H1 (cell line): ENCODE measurements at regions not wholly inside any gene's neighbourhood (a gene's known extent, or its start where the extent isn't known, plus 50 kb on each side); places are given as distances from the start of the nearest gene placed in this dataset.

Source experiments
- CTCF ChIA-PET: fragments of 300-600 bp; sonication (Branson Sonifier 250); formaldehyde crosslinking; loops from one replicate; lab custom pipeline; 2021; ENCODE audit not compliant: partially characterized antibody; lab: Charles Lee
- POLR2A ChIA-PET: fragments of 300-600 bp; sonication (Branson Sonifier 250); formaldehyde crosslinking; loops from one replicate; lab custom pipeline; 2021; ENCODE audit warnings: inconsistent platforms; ENCODE audit not compliant: partially characterized antibody; lab: Charles Lee
- DNase-seq, 2 experiments: peaks; one replicate each; pipeline versions ENCODE4 v3.0.0 to v3.0.0-alpha.2; 2010 to 2022; ENCODE audit warnings: low spot score in 2 of 2, low read depth in 1 of 2, mixed read lengths in 1 of 2
- FAIRE-seq: peaks from 2 replicates; lab custom pipeline; 2011; peaks lifted over from hg19 to GRCh38; lab: Jason Lieb, UNC
- H2AFZ ChIP-seq: 2 replicates; pipeline ENCODE4 v1.8.1; 2012; ENCODE audit warnings: low read length, inconsistent platforms
- H2AK5ac ChIP-seq: 2 replicates; pipeline ENCODE4 v1.6.1; 2013; ENCODE audit warnings: low read depth, low read length
- H2BK120ac ChIP-seq: replicated peaks from 2 replicates; pipeline ENCODE3; 2013; ENCODE audit warnings: low read depth, low read length, inconsistent platforms
- H2BK12ac ChIP-seq: 2 replicates; pipeline ENCODE4 v1.6.1; 2013; ENCODE audit warnings: low read depth, low read length
- H2BK15ac ChIP-seq: 2 replicates; pipeline ENCODE4 v1.6.1; 2013; ENCODE audit warnings: low read length
- H2BK20ac ChIP-seq: 2 replicates; pipeline ENCODE4 v1.6.1; 2013; ENCODE audit warnings: low read length
- H2BK5ac ChIP-seq: 2 replicates; pipeline ENCODE4 v1.6.1; 2013; ENCODE audit warnings: low read depth, low read length
- H3K14ac ChIP-seq: 2 replicates; pipeline ENCODE4 v1.6.1; 2013; ENCODE audit warnings: inconsistent platforms; ENCODE audit not compliant: insufficient read length
- H3K18ac ChIP-seq: 2 replicates; pipeline ENCODE4 v1.6.1; 2013; ENCODE audit warnings: low read length; ENCODE audit errors: extremely low read depth
- H3K23ac ChIP-seq: 2 replicates; pipeline ENCODE4 v1.6.1; 2013; ENCODE audit warnings: inconsistent platforms; ENCODE audit not compliant: insufficient read length
- H3K23me2 ChIP-seq: 2 replicates; pipeline ENCODE4 v1.6.1; 2013; ENCODE audit warnings: low read depth, low read length
- H3K27ac ChIP-seq: 2 replicates; pipeline ENCODE4 v1.6.1; 2011; ENCODE audit warnings: low read depth, low read length, inconsistent platforms
- H3K27me3 ChIP-seq, 4 experiments: replicated peaks in 1 of 4; 1 replicate in 1 of 4; 2 replicates in 3 of 4; pipeline versions ENCODE4 v1.6.1 to v1.8.1; 2011 to 2013; ENCODE audit warnings: low read length in 3 of 4, mild to moderate bottlenecking in 3 of 4, inconsistent platforms in 2 of 4, mixed read lengths in 2 of 4, moderate library complexity in 1 of 4; ENCODE audit not compliant: control insufficient read depth in 3 of 4, insufficient read depth in 3 of 4; ENCODE audit errors: extremely low read depth in 1 of 4
- H3K36me3 ChIP-seq, 4 experiments: 2 replicates each; pipeline versions ENCODE4 v1.6.1 to v1.8.1; 2011 to 2013; ENCODE audit warnings: mild to moderate bottlenecking in 4 of 4, low read length in 3 of 4, moderate library complexity in 2 of 4, control low read depth in 1 of 4, inconsistent platforms in 1 of 4; ENCODE audit not compliant: insufficient read depth in 4 of 4, control insufficient read depth in 2 of 4
- H3K4ac ChIP-seq: replicated peaks from 2 replicates; pipeline ENCODE3; 2013; ENCODE audit warnings: low read length, low read depth, mixed read lengths, inconsistent platforms; ENCODE audit not compliant: insufficient read length
- H3K4me1 ChIP-seq, 4 experiments: replicated peaks in 1 of 4; 1 replicate in 1 of 4; 2 replicates in 3 of 4; pipeline versions ENCODE4 v1.6.1 to v1.8.1; 2011 to 2013; ENCODE audit warnings: low read length in 3 of 4, inconsistent platforms in 2 of 4, mixed read lengths in 1 of 4; ENCODE audit not compliant: insufficient read depth in 4 of 4, control insufficient read depth in 3 of 4
- H3K4me2 ChIP-seq, 2 experiments: 2 replicates each; pipeline versions ENCODE4 v1.6.1 to v1.8.1; 2011 to 2013; ENCODE audit warnings: low read depth in 2 of 2, low read length in 2 of 2, control low read depth in 1 of 2, inconsistent platforms in 1 of 2, mild to moderate bottlenecking in 1 of 2; ENCODE audit not compliant: insufficient read depth in 1 of 2
- H3K4me3 ChIP-seq, 4 experiments: fragments of 200-600, 300-600 bp in 1 of 4; sonication (generic), shearing (Covaris generic), sonication (Bioruptor Twin) in 1 of 4; 2 replicates each; pipeline versions ENCODE4 v1.5.1 to v1.8.1; 2011 to 2016; ENCODE audit warnings: low read length in 4 of 4, low read depth in 3 of 4, control low read depth in 2 of 4, inconsistent platforms in 2 of 4, mild to moderate bottlenecking in 2 of 4, mixed read lengths in 1 of 4, moderate library complexity in 1 of 4; ENCODE audit not compliant: insufficient read depth in 2 of 4; ENCODE audit errors: extremely low read depth in 1 of 4
- H3K56ac ChIP-seq: replicated peaks from 2 replicates; pipeline ENCODE3; 2013; ENCODE audit warnings: low read depth, mild to moderate bottlenecking, mixed read lengths, low read length, inconsistent platforms; ENCODE audit not compliant: insufficient read length
- H3K79me1 ChIP-seq: 2 replicates; pipeline ENCODE4 v1.6.1; 2013; ENCODE audit warnings: low read depth, low read length, control low read depth
- H3K79me2 ChIP-seq, 2 experiments: 2 replicates each; pipeline versions ENCODE4 v1.6.1 to v1.8.1; 2012 to 2013; ENCODE audit warnings: low read length in 2 of 2, mild to moderate bottlenecking in 2 of 2, inconsistent platforms in 1 of 2; ENCODE audit not compliant: insufficient read depth in 2 of 2, control insufficient read depth in 1 of 2
- H3K9ac ChIP-seq, 4 experiments: replicated peaks in 1 of 4; 1 replicate in 1 of 4; 2 replicates in 3 of 4; pipeline versions ENCODE4 v1.6.1 to v1.8.1; 2011 to 2013; ENCODE audit warnings: low read depth in 3 of 4, low read length in 3 of 4, control low read depth in 2 of 4, mild to moderate bottlenecking in 2 of 4, moderate library complexity in 2 of 4, inconsistent platforms in 1 of 4; ENCODE audit errors: extremely low read depth in 1 of 4
- H3K9me3 ChIP-seq, 2 experiments: 2 replicates each; pipeline versions ENCODE4 v1.6.1 to v1.8.1; 2012 to 2013; ENCODE audit warnings: mild to moderate bottlenecking in 2 of 2, moderate library complexity in 2 of 2, control low read depth in 1 of 2, inconsistent platforms in 1 of 2, low read depth in 1 of 2, low read length in 1 of 2, mixed read lengths in 1 of 2; ENCODE audit not compliant: insufficient read depth in 2 of 2
- H4K20me1 ChIP-seq, 2 experiments: replicated peaks in 1 of 2; 2 replicates each; pipeline versions ENCODE3 to v1.8.1; 2011 to 2013; ENCODE audit warnings: inconsistent platforms in 2 of 2, low read length in 2 of 2, mild to moderate bottlenecking in 1 of 2; ENCODE audit not compliant: insufficient read depth in 2 of 2, control insufficient read depth in 1 of 2
- H4K5ac ChIP-seq: 2 replicates; pipeline ENCODE4 v1.6.1; 2013; ENCODE audit warnings: low read length, low read depth, mixed read lengths, inconsistent platforms; ENCODE audit not compliant: insufficient read length
- H4K8ac ChIP-seq: 2 replicates; pipeline ENCODE4 v1.8.0; 2013; ENCODE audit warnings: mild to moderate bottlenecking, moderate library complexity, low read length, inconsistent platforms; ENCODE audit not compliant: insufficient read depth; ENCODE audit errors: extremely low read depth
- H4K91ac ChIP-seq: replicated peaks from 2 replicates; pipeline ENCODE3; 2013; ENCODE audit warnings: low read length, mixed read lengths, inconsistent platforms; ENCODE audit not compliant: insufficient read length
- ASH2L ChIP-seq: fragments of 200-600, 300-600 bp; sonication (generic); IDR thresholded peaks from one replicate; pipeline ENCODE4 v1.7.1; 2017; ENCODE audit warnings: low read length
- CBX8 ChIP-seq: fragments of 300-800, 300-1000 bp; sonication (generic); IDR thresholded peaks from 2 replicates; pipeline ENCODE4 v1.7.1; 2016; ENCODE audit warnings: low read depth, low read length, borderline replicate concordance
- CHD1 ChIP-seq: IDR thresholded peaks from 2 replicates; pipeline ENCODE4 v1.6.1; 2012; ENCODE audit warnings: low read depth, low read length, improper control_type of control experiment
- GTF2F1 ChIP-seq: IDR thresholded peaks from 2 replicates; pipeline ENCODE4 v1.6.1; 2012; ENCODE audit warnings: low read depth, low read length, improper control_type of control experiment, borderline replicate concordance
- POLR2AphosphoS5 ChIP-seq: IDR thresholded peaks from 2 replicates; pipeline ENCODE4 v1.6.1; 2011; ENCODE audit warnings: low read depth, low read length
- RBBP5 ChIP-seq: IDR thresholded peaks from 2 replicates; pipeline ENCODE4 v1.7.1; 2012; ENCODE audit warnings: low read depth, mild to moderate bottlenecking, inconsistent platforms, low read length, moderate library complexity, borderline replicate concordance
- SAP30 ChIP-seq: fragments of 300-600 bp; sonication (generic); IDR thresholded peaks from 2 replicates; pipeline ENCODE4 v1.7.1; 2012; ENCODE audit warnings: low read length, moderate library complexity, mild to moderate bottlenecking, inconsistent platforms; ENCODE audit not compliant: insufficient read depth, insufficient replicate concordance
- SP4 ChIP-seq: IDR thresholded peaks from 2 replicates; pipeline ENCODE4 v1.6.1; 2012; ENCODE audit warnings: low read length, inconsistent platforms
- WGBS, 2 experiments: shearing (Covaris generic) in 1 of 2; methylation state at CpG; one replicate each; pipeline versions ENCODE4 v1.1.6 to v1.1.7; 2013 to 2015; ENCODE audit warnings: low lambda C conversion rate in 2 of 2, mixed read lengths in 2 of 2, inconsistent platforms in 1 of 2, low coverage in 1 of 2, missing lambda C conversion rate in 1 of 2; ENCODE audit not compliant: insufficient replicate concordance in 2 of 2, insufficient coverage in 1 of 2, insufficient read length in 1 of 2; ENCODE audit errors: extremely low coverage in 1 of 2, missing lambda C conversion rate in 1 of 2; 5-methylcytosine and 5-hydroxymethylcytosine counted together
- TF ChIP-seq, protein P1 (sequence below): IDR thresholded peaks from 2 replicates; pipeline ENCODE4 v1.6.1; 2011; ENCODE audit warnings: low read length, improper control_type of control experiment

DNA sequence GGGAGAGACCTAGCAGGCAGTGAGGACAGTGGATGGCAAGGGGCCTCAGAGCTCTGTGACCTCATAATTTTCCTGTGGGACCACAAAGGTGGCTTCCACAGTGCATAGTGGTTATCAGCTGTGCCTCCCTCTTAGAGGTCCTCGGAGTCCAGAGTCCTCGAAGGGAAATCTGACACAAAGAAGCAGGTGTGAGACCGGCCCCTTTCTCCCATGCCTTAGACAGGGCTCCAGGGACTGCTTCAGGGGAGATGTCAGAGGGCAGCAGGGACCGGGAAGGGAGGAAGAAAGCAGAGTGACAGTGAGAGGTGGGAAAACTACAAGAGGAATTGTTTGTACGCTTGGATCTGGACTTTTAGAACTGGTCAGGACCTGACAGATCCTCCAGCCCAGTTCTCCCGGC is 66.3 kb downstream of the BAMBI start:
- H2BK15ac ChIP-seq: no peak overlapping the region
- no peak overlapping the region for H2BK12ac ChIP-seq
- no peak overlapping the region for H4K8ac ChIP-seq
- no peak overlapping the region for H3K56ac ChIP-seq
- no peak overlapping the region for H3K18ac ChIP-seq
- H3K14ac ChIP-seq: no peak overlapping the region
- H3K4me1 ChIP-seq: peaks cover 0 to 6% (median 2%) of the 10 kb centered on the region in 4 experiments; a peak in 3 of 7 replicates
- H3K23ac ChIP-seq: no peak overlapping the region
- no peak overlapping the region for H2BK5ac ChIP-seq
- CTCF ChIA-PET: interaction anchor here (1.3 kb wide), 1 partner anchor 80 kb away, joined by 3 read pairs; no protein-coding TSS in a partner anchor
- WGBS, 2 experiments: 69% methylated on average over 5 of the region's 6 CpGs; no CpG with 5 or more reads in 1 of the 2 experiments
- H3K79me1 ChIP-seq: no peaks in the 10 kb centered on the region
- no peak overlapping the region for H3K4me3 ChIP-seq
- H3K4ac ChIP-seq: no peak overlapping the region
- no peaks in the 10 kb centered on the region for H3K79me2 ChIP-seq
- TF ChIP-seq SP4: no peak
- TF ChIP-seq GTF2F1: no peak
- TF ChIP-seq ASH2L: no peak
- TF ChIP-seq, protein P1, sequence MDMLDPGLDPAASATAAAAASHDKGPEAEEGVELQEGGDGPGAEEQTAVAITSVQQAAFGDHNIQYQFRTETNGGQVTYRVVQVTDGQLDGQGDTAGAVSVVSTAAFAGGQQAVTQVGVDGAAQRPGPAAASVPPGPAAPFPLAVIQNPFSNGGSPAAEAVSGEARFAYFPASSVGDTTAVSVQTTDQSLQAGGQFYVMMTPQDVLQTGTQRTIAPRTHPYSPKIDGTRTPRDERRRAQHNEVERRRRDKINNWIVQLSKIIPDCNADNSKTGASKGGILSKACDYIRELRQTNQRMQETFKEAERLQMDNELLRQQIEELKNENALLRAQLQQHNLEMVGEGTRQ: no peak
- TF ChIP-seq RBBP5: no peak
- TF ChIP-seq CBX8: no peak
- TF ChIP-seq SAP30: no peak
- TF ChIP-seq CHD1: no peak
- TF ChIP-seq POLR2AphosphoS5: no peak
- H3K9ac ChIP-seq: no peak overlapping the region
- H4K5ac ChIP-seq: no peak overlapping the region
- H2BK120ac ChIP-seq: no peak overlapping the region
- POLR2A ChIA-PET: no interaction called here
- H2AK5ac ChIP-seq: no peak overlapping the region
- DNase-seq (no peak), FAIRE-seq (no peak)
- no peaks in the 10 kb centered on the region for H4K20me1 ChIP-seq
- no peaks in the 10 kb centered on the region; the same call in 1 of the 2 replicates for H3K23me2 ChIP-seq
- H3K27ac ChIP-seq: no peak overlapping the region
- H3K36me3 ChIP-seq: no peaks in the 10 kb centered on the region
- 0 out of 2 replicates have a peak overlapping the region, but pooled peaks have one; percentile 10 for H2BK20ac ChIP-seq
- H4K91ac ChIP-seq: no peak overlapping the region
- H3K4me2 ChIP-seq: no peak overlapping the region
- H3K9me3 ChIP-seq: 0 out of 4 replicates have a peak, but pooled peaks cover 0 to 3% of the 10 kb centered on the region in 2 experiments
- no peak overlapping the region for H2AFZ ChIP-seq
- H3K27me3 ChIP-seq: no peaks in the 10 kb centered on the region
